Upper lobe of left lung (tissue), 4 donors: ENCODE measurements at regions not wholly inside any gene's neighbourhood (a gene's known extent, or its start where the extent isn't known, plus 50 kb on each side); places are given as distances from the start of the nearest gene placed in this dataset.

Source experiments
- EP300 ChIP-seq, 4 donors: sonication (generic); formaldehyde crosslinking; IDR thresholded peaks; one replicate each; pipeline ENCODE4 v1.5.1; 2017; ENCODE audit warnings: antibody characterized with exemption in 4 of 4, control low read depth in 2 of 4
- POLR2A ChIP-seq, 4 donors: fragments of 450-650 bp; IDR thresholded peaks; one replicate each; pipeline ENCODE4 v1.5.1; 2016 to 2017; ENCODE audit warnings: antibody characterized with exemption in 4 of 4, mild to moderate bottlenecking in 2 of 4
- TF ChIP-seq, protein P1 (sequence below), 6 experiments: fragments of 450-650 bp in 4 of 6; fragments of 200-600 bp in 2 of 6; sonication (generic) in 2 of 6; IDR thresholded peaks; one replicate each; pipeline ENCODE4 v1.5.1; 2016 to 2019; ENCODE audit warnings: antibody characterized with exemption in 6 of 6

DNA sequence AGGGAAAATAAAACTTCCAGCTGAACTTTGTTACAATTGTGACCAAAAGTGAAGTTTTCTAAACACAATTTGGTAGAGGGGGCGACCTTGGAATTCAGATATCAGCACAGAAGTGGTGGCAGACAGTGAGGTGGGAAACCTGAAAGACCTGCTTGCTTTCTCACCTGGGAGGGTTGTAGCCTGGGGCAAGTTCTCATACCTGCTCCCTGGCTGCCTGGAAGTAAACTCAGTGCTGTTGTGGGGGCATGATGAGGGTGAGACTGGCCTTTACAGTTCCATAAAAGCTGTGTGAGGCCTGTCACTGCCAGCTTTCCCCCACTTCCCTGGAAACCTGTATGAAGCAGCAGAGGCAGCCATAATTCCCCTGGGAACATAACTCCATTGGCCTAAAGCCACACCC, 1180.2 kb downstream of the FAM133A start:
- no peak for TF ChIP-seq POLR2A (IDR thresholded peaks at IDR 0.05)
- TF ChIP-seq, protein P1, sequence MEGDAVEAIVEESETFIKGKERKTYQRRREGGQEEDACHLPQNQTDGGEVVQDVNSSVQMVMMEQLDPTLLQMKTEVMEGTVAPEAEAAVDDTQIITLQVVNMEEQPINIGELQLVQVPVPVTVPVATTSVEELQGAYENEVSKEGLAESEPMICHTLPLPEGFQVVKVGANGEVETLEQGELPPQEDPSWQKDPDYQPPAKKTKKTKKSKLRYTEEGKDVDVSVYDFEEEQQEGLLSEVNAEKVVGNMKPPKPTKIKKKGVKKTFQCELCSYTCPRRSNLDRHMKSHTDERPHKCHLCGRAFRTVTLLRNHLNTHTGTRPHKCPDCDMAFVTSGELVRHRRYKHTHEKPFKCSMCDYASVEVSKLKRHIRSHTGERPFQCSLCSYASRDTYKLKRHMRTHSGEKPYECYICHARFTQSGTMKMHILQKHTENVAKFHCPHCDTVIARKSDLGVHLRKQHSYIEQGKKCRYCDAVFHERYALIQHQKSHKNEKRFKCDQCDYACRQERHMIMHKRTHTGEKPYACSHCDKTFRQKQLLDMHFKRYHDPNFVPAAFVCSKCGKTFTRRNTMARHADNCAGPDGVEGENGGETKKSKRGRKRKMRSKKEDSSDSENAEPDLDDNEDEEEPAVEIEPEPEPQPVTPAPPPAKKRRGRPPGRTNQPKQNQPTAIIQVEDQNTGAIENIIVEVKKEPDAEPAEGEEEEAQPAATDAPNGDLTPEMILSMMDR (IDR thresholded peaks at IDR 0.05), result no peak
- no peak for TF ChIP-seq EP300 (IDR thresholded peaks at IDR 0.05)
